NCI-H82 treated with DMSO at 0.1 percent for 48 hours (cell line): ENCODE measurements at regions not wholly inside any gene's neighbourhood (a gene's known extent, or its start where the extent isn't known, plus 50 kb on each side); places are given as distances from the start of the nearest gene placed in this dataset.
"Not testable (repeated sequence)": the region's sequence is repeated elsewhere in the genome, so short reads cannot be mapped to it uniquely, and the experiment has no call there.

Experiments
- DNase-seq: peaks from one replicate; lab custom pipeline; 2025; ENCODE audit not compliant: unreplicated experiment; lab: John Stamatoyannopoulos, UW

DNA sequence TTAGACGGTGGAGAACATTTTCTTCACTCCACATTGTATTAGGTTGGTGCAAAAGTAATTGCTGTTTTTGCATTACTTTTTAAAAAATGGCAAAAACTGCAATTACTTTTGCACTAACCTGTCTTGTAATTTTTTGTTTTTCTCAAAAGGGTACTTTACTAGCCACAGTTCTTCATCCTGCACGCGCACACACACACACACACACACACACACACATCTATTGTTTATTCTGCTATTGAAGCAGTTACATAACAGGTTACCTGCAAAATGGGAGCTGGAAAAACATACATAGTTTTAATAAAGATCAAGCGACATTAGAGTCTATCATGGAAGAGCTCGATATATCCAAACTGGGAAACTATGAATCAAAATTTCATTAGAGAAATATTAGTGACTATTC, 235.2 kb downstream of the SIM1 start:
- DNase-seq, result no peak

DNA sequence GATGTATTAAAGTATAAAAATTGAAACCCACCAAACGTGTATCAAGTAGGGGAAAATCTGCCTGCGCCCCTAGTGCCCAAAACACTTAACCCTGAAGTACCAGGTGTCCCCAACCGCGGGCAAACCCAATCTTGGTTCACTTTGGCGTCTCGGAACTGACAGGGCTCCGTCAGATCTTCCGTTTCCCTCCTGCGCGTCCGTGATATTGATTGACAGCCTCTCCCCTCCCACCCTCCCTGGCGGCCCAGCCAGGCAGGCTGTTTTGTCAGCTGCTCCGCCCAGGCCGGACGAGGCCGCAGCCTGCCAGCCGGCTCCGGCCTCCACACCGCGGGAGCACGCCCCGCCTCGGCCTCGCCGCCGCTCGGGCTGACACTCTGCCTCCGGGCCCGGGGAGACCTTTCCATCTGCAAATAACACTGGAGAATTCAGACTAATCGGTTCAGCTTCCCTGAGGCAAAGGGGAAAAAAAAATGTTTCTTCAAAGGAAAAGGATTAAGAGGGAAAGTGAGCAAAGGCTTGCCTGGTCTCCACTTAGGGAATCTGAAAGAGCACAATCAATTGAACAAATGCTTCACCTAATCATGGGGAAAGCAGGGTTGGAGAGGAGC, 234.9 kb upstream of the MCHR2 start:
- DNase-seq, result peak; percentile 50

DNA sequence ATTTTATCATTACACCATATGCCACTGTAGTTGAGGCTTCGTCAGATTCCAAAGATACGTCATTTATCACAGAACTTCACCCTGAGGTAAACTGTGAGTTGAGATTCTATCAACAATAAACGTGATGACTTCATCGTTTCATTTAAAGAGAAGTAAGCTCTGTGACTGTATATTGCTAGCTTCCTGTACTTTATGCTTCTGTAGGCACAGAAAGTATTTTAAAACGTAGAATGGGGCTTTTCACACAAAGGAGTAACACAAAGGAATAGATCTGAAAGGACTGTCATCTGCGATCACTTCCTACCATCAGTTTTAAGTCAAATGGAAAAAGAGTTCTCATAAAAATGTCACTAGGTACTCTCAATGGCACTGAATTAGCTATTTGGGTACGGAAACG, 234.4 kb upstream of the MCHR2 start:
- DNase-seq, result no peak

DNA sequence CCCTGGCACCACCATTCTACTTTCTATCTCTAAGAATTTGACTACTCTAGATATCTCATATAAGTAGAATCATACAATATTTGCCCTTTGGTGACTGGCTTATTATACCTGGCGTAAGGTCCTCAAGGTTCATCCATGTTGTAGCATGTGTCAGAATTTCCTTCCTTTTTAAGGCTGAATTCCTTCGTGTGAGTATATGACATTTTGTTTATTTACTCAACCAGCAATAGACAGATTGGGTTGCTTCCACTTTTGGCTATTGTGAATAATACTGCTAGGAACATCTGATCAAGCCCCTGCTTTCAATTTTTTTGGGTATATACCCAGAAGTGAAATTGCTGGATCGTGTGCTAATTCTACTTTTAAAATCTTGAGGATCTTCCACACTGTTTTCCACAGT, 232.8 kb upstream of the MCHR2 start:
- DNase-seq, result no peak

DNA sequence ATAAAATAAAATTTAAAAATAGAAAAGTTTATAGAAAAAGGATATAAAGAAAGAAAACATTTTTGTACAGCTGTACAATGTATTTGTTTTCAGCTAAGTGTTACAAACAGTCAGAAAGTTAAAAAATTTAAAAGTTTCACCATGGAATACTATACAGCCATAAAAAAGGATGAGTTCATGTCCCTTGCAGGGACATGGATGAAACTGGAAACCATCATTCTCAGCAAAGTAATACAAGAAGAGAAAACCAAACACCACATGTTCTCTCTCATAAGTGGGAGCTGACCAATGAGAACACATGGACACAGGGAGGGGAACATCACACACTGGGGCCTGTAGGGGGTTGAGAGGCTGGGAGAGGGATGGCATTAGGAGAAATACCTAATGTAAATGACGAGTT, 229.9 kb upstream of the MCHR2 start:
- not testable (repeated sequence) for DNase-seq

DNA sequence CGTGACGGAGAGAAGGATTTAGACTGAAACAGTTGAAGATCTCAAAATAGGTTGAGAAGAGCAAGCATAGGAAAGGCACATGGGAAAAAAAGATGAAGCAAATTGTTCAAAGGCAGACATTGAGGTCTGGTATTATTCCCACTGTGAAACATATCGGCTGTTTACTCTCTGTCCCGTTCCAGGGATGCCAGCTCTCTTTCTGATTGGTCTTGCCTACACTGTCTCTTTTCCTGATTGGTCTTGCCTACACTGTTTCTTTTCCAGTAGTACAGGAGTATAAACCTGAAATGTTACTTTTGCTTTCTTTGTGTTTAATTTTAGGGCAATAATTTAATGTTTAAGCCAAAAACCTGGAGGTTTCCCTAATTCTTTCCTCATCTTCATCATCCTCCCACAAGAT, 226.5 kb upstream of the MCHR2 start:
- DNase-seq, result no peak

DNA sequence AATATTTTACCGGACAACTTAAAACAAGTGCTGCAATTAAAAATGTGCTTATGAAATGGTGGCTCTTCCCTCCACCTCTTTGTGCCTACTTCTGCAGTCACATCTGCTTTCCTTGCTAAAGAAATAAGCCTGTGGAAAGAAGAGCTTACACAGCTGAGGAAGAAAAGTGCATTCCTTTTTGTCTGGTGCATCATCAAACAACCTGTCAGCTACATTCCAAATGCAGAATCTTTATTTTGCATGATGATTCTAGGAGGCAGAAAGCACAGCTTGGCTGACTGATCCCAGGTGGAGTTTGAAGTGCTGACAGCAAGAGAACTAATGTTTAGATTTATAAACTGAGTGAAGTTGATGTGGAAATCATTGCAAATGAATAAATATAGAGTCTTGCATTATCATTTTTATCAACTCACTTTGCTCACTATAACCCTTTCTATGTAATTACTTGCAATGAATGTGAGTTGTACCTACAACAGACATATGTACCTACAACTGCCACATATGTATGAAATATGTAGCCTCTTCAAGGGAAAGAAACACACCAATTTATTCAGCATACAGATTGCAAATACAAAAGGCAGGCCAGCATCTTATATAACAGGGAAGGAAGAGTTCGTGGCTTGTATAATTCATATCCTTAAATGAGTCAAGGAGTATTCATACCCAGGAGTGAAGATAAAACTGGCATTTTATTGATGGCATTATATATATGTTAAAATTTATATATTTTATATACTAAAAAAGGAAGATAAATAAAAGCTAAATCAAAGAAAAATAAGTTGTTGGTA, 223.4 kb upstream of the MCHR2 start:
- DNase-seq, result no peak

DNA sequence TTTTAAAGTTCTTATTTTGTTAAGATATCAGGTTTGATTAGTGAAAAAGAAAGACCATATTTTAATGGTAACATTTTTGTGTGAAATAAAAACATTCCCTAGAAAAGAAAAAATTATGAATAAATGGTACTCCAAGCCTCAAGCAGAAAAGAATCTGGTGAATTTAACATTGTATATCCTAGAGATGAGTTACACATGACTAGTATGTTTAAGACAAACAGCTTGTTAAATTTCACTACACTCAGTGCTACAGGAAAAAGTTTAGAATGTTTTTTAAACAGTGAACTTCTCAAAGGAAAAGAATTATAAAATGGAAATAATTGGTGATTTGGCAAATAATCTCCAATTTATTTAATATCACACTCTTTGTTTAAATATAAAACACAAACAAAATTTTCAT, 222.7 kb upstream of the MCHR2 start:
- DNase-seq, result no peak

DNA sequence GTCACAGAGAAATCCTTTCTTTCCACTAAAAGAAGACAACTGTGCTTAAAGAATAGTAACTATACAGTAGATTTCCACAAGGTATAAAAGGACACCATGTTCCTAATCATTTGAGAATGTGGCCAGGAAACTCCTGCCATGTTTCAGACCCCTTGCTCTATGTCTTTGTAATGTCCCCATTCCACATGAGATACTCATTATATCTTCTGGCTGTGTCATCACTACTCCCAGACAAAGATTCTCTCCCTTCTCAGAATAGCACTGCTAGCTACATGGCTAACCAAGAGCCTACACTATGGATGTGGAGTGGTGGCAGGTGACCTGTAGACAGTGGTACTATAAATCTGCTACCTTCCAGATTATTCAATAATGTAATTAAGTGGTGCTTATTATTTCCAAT, 218.1 kb upstream of the MCHR2 start:
- no peak for DNase-seq

DNA sequence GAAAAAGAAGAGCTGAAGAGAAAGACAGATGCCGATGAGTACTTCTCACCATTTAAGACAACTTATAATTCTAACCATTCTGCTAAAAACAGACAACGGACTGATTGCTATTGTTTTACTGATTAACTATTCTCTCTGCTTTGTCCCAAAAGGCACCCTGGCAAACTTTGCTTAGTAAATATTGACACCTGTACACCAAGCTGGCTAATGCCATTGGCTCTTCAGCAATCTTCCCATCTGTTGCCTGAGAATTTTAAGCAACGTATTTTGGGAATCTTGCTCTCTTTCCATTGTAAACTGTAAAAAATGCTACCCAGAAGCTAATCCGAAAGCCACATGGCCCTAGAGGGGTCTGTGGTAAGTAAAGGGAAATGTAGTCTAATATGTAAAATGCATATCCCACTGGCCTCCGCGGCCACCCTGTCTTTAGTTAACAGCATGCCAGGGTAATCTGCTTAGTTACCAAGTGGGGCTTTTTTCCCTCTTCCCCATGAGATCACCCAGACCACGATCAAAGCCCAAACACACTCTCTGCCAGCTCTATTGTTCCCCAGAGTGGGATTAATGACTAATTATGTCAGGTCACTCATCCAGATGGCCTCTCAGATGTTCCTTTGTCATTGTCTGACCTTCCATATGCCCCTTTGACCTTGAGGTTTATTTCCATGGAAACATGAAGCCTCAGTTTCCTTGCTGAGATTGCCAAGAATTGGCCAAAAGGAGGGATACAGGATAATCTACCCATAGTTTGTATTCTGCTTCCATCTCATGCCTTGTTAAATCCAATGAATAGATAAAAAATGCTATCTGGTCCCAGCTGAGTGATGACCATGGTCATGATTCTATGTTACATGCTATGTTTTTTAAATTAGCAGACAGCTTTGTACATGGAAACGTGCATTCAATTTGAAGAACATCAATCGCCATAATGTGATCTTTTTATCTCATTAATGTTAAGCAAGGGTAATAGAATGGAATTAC, 216.4 kb upstream of the MCHR2 start:
- peak; percentile 64 for DNase-seq

DNA sequence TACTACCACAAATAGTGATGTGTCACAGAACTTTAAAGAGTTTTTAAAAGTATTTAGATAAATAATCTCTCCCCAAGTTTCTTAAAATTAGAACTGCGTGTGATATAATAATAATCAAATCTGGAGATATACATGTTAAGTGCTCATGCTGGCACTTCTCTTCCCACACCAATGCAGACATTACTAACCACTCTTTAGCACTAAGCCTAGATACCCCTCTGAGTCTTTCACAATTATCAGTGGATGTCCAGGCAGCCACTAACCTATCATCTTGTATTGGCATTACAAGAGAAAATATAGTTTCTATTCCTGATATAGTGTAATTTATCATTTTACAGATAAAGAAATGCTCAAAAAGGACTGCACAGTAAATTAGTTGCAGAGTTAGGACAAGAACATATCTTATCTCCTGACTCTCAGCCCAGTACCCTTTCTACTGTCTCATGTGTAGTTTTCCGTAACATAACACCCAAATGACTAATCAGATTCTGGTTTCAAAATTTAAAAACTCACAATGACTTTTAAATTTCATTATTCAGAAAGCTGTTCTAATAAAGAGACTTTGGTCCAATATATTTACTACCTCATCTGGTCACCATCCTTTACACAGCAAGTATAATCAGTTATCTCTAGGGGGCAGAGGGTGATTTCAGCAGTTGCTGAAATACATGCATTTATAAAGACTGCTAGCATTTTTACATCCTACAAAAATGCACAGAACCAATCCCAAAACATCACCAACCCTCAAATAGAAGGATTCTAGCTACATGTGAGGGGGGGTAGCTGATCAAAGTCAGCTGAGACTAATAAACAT, 215.5 kb upstream of the MCHR2 start:
- DNase-seq, result no peak

DNA sequence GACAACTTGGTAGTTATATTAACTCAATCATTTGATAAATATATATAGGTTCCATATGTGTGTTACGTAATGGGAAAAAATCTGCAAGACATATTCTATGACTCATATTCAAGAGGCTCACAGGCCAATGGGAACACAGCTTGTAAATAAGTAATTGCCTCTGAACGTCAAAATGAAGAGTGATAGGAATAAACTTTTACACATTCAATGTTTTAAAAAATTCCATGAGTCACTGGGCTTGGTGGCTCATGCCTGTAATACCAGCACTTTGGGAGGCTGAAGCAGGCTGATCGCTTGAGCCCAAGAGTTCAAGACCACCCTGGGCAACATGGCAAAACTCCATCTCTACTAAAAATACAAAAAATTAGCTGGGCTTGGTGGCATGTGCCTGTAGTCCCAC, 209.4 kb upstream of the MCHR2 start:
- no peak for DNase-seq

DNA sequence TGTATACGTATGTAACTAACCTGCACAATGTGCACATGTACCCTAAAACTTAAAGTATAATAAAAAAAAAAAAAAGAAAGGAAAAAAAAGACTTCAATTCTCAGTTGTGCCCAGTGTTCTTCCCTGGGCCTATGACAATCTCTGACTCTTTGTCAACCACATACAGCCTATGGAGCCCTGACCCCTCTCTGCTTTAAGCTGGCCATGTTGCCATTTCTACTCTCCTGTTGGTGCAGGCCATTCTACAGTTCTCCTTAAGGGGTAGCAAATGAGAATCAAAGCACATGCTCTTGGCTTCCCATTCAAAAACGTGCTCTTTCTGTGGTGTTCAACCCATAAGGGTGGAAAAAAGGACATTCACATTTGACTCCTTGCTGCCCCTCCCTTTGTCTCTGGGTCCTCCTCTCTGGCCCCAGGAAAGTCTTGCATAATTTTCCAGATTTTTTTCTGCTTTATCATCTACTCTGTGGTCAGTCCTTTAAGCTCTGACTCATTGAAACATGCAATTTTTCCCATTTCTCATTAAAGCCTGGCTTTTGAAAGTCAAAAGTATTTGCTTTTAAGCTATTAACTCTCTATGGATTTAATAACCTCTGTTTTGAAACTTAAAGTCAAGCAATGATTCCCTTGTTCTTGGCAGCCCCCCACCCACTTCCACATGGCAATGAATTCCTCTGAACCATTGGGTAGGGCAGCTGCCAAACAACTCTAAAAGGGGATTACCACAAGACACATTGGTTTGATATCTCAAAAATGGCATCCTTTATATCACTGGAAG, 208.6 kb upstream of the MCHR2 start:
- DNase-seq, result no peak

DNA sequence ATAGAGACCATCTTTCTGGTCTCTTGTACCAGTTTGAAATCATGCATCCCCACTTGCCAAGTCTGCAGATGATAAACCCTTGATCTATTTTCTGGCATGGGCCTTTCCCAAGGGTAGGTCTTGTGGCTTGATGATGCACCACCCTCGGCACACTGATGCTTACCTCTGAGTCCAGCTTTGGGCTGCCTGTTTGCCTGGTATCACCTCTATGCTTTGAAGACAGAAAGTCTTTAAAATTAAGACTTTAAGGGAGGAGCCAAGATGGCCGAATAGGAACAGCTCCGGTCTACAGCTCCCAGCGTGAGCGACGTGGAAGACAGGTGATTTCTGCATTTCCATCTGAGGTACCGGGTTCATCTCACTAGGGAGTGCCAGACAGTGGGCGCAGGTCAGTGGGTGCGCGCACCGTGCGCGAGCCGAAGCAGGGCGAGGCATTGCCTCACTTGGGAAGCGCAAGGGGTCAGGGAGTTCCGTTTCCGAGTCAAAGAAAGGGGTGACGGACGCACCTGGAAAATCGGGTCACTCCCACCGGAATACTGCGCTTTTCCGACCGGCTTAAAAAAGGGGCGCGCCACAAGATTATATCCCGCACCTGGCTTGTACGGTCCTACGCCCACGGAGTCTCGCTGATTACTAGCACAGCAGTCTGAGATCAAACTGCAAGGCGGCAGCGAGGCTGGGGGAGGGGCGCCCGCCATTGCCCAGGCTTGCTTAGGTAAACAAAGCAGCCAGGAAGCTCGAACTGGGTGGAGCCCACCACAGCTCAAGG, 202.4 kb upstream of the MCHR2 start:
- not testable (repeated sequence) for DNase-seq

DNA sequence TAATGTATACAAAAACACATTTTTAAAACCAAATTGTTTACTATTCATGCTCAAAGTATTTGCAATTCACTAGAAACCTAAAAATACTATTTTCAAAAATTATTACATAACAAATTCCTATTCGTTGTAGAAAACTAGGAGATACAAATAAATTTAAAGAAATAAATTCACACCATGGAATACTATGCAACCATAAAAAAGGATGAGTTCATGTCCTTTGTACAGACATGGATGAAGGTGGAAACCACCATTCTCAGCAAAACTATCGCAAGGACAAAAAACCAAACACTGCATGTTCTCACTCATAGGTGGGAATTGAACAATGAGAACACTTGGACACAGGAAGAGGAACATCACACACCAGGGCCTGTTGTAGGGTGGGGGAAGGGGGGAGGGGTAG, 201.2 kb upstream of the MCHR2 start:
- DNase-seq, result not testable (repeated sequence)

DNA sequence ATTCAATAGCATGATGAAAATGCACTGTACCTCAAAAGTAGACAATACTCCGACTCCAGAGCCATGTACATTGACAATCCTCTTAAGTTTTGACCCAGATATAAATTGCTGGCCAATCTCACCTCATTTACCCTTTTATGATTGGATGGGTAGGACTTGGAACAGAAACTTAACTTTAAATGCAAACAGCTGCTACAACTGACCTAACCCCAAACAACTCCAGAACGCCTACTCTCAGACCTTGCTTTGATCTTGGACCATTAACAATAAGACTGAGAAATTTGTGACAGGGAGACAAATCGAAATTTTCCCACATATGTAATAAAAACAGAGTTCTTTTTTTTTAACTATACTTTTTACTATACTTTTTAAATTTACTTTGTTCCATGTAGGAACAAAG, 200.5 kb upstream of the MCHR2 start:
- DNase-seq, result no peak

DNA sequence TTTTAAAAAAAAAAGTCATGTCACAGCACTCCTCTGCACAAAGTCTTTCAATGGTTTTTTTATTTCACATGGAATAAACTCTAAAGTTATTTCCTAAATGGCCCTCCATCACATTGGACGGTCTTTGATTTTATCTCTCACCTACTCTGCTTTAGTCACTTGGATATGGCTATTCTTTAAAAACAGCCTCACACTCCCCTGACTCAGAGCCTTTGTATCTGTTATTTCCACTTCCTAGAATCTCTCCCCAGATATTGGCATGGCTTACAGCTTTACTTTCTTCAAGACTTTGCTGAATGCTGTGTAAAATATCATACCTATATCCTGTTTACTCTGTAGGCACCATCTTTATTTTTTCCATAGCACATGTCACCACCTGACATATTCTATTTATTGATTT, 194.7 kb upstream of the MCHR2 start:
- DNase-seq, result no peak

DNA sequence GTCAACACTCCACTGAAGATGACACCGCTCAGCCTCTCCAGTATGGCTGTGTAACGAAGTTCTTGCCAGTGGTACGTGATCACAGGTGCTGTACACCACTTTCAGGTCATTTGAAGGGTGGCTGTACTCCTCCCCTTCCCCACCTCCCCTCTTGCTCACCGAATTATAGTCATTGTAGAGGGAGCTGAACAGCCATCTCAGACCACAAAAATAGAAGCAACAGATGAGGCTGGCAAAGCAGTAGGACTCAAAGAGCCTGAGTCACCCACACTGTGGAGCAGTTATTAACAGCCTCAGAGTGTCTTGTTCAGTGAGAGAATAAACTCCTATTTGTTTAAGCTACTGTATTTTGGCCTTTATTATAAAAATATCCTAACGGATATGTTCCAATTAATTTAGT, 192.5 kb upstream of the MCHR2 start:
- DNase-seq, result no peak

DNA sequence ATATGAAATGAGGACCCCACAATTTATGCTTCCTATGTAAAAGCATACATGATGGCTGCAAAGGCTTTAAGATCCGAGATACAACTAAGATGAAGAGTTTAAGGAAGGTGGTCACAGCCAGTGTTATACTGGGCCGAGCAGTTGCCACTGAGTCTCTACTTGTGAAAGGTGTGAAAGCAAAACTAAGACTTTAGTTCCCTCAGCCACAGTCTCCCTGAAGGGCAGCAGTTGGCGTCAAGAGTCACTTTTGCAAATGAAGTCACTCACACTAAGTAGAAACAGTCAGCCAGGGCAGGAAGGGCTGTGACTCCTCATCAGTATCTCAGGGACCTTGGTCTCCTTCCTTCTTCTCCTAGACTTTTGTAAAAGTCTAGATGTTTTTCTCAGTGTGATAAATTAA, 191.6 kb upstream of the MCHR2 start:
- DNase-seq, result no peak
